Cerebellar nuclear complex (tissue), 1 donor: ENCODE measurements at regions not wholly inside any gene's neighbourhood (a gene's known extent, or its start where the extent isn't known, plus 50 kb on each side); places are given as distances from the start of the nearest gene placed in this dataset.
"Not testable (repeated sequence)": the region's sequence is repeated elsewhere in the genome, so short reads cannot be mapped to it uniquely, and the experiment has no call there.

Experiments used
- DNase-seq, 2 experiments: peaks; one replicate each; lab custom pipeline; 2025; lab: John Stamatoyannopoulos, UW

DNA sequence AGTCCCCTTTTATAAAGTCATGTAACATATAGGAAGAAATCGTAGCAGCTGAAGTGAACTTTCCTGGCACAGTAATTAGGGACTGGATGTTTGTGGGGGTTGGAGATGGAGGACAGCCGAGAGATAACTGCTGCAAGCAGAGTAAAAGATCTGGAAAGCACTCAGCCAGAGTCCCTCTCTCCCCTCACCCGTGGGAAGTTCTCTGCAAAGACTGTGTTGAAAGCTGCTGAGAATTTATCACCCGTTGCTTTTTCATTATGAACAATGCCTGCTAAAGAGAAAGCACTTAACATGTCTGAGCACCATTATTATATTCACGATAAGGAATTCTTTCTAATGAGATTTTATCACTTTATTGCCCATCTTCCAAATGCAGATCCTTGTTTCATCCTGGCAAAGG, 248.8 kb downstream of the SHOX2 start:
- DNase-seq: no peak

DNA sequence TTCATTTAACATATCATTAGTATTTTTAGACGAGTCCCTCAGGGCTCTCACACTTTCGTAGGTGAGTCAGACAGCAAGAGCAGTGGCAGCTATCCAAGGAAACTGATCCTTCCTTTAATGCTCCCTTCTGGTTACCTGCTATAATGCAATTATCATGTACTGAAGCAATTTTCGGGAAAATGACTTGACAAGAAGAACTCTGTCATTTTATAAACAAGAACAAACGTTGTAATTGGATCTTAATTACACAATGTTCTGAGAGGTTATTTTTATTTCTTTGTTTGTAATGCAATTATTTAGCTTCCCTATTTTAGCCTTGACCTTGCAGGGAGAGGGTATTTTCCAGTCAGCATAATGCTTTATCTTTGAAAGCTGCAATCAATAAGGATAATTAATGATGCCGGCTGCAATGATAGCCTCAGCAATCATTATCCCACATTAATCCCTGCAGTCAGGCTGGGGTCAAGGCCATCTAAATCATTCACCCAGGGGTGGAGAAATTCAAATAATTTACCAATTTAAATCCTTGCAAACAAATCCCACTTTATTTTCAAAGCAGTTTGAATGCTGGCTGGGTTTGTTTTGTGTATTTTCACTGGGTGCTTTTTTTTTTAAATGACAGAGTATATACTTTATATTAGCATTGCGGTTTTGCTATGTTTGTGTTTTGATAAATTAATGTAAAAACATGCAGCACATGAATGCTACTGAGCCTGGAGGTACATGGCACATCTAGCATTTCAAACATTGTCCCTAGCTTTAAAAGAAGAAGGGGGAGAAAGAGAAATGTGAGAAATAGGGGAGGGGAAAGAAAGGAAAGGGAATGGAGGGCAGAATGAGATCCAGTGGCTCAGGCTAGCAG, 249.9 kb downstream of the SHOX2 start:
- no peak for DNase-seq

DNA sequence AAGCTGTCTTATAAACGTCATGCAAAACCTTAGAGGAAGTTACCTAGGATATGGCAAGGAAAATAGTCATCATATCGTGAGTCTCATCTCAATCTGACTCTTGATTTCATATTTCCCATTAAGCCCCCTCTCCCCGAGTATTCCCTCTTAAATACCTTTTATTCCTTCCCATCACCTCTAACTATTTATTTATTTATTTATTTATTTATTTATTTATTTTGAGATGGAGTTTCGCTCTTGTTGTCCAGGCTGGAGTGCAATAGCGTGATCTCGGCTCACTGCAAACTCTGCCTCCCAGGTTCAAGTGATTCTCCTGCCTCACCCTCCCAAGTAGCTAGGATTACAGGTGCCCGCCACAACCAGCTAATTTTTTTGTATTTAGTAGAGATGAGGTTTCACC, 260.4 kb downstream of the SHOX2 start:
- DNase-seq: not testable (repeated sequence)

DNA sequence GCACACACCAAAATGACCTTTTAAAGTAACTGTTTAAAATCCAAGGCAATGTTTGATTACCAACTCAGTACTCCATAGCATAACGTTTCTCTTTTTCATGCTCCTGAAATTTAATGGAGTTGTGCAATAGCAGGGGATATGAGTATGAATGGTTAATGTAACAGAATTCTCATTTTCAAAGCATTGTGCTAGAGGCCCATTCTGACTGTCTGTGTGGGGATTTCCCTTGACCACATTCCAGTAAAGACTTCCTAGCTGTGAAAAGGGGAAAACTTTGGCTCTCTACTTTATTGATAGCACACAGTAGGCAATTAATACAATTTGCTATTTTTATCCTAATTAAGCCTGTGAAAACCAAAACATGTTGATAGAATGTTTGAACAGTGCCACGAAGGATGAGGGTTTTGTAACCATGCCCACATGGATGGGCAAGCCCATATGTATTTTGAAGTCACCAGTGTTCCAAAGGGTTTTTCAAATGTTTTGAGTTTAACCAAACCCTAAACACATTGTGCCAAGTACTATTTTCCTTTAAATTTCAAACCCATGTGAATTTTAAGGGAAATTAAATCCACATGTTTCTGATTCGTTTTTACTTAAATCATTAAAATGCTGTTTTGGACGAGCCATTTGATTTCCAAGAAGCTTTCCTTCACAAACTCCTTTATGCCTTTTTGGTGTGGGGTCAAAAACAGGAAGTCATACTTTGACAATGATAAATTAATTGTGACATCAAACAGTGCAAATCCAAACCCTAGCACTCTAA, 261.2 kb downstream of the SHOX2 start:
- no peak for DNase-seq

DNA sequence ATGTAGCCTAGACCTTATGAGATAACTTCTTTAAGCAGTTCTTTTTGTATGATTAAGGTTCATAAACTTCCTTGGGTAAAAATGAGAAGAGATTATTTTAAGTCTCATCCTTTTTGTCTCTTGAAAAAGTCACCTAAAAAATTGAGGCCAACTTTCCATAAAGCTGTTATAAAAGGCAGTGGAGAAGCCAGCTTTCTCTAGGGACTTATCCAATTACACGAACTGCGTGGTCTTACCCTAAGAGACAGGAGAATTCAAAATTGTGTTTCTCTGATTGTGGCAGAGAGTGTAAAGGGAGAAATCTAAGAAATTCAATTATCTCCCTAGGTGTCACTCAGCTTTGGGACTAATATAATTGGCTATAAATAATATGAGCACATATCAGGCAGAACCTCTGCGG, 262.0 kb downstream of the SHOX2 start:
- no peak for DNase-seq

DNA sequence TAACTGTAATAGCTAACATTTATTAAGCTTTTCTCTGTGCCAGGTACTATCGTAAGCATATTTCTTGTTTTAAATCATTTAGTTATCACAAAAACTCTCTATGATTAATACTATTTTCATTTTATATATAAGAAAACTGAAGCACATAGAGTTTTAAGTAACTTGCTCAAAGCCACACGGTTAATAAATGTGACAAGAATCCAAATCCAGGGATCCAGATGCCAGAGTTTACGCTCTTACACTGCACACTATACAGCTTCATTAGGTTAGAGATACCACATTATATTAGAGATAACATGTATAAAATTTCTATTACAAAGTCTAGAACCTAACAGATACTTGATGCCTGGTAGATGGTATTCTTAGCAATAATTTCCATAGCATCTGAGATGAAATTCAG, 265.2 kb downstream of the SHOX2 start:
- no peak for DNase-seq

DNA sequence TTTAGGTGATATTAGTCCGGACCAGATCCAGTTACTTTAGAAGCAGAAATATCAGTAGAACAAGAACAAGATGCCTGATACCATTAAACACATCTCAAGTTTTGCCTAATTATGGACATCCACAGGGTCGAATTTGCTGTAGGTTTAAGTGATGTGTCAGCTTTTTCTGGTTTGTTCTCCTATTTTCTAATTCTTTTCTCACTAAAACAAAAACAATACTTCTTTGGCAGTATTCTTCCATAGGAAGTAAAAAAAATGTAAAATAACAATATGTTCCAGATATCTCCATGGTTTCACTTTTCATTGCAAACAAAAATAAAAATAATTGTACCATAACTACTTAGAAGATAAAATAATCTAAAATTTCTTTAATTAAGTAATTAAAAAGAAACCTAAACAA, 265.7 kb downstream of the SHOX2 start:
- no peak for DNase-seq

DNA sequence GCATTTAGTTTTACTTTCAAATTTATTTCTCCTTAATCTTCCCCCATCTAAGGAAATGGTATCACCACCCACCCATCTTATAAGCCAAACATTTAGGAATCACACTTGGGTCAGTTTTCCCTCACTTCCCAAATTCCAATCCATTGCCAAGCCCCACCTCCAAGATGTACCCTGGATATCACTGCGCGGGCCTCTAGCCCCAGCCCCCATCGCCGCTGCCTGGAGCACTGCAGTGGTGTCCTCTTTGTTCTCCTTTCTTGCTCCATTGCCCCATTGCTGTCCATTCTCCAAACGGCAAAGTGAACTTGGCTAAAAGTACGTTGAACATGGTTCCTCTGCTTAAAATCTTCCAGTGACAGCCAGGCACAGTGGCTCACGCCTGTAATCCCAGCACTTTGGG, 267.8 kb downstream of the SHOX2 start:
- DNase-seq: no peak

DNA sequence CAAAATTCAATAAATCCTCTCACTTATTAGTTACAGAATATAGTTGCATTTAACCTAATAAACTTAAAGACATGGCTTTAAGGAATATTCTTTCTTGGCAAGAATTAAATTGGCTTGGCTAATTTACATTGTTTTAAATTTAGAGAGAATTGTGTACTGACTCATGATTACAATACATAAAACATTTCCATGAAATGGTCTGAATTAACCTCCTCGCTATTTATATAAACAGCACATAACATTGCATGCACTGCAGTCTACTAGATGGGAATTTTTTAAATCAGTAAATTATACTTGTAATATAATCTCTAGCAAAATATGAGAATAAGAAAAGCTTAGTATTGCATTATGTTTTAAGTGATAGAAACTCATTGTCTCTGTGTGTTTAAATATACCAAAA, 268.9 kb downstream of the SHOX2 start:
- DNase-seq: no peak

DNA sequence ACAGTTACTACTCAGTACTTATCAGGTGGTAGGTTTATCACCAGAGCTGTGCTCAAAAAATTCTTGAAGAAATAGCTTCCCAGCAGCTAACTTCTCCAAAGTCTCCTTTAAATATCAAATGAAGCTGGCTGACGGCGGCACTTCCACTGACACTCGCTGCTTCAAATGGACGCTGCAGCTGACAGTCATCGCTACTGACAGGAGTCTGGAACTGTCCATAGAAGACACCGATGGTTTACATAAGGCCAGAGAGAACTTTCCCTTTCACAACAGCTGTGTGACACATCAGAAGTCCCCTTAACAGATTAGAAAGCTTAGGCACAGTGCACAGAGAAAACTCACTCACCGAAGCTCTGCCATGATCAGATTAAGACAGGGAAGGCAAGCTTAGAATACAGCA, 270.2 kb downstream of the SHOX2 start:
- DNase-seq: no peak

DNA sequence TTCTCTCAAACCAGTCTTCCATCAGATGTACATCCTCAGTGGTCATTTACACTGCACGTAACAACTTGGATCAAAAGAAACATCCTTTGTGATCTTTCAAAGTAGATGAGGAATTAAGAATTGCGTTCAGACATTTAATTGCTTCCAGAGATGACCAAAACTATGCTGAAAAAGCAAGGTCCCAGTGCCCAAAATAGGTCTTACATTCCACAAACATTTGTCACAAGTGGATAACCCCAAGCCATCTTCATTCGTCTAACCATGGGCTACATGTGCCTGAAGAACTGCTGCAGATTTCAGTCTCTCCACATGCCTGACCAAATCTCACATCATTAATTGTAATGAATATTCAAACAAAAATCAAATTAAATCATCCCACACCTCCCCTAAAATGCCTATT, 273.6 kb downstream of the SHOX2 start:
- DNase-seq: no peak

DNA sequence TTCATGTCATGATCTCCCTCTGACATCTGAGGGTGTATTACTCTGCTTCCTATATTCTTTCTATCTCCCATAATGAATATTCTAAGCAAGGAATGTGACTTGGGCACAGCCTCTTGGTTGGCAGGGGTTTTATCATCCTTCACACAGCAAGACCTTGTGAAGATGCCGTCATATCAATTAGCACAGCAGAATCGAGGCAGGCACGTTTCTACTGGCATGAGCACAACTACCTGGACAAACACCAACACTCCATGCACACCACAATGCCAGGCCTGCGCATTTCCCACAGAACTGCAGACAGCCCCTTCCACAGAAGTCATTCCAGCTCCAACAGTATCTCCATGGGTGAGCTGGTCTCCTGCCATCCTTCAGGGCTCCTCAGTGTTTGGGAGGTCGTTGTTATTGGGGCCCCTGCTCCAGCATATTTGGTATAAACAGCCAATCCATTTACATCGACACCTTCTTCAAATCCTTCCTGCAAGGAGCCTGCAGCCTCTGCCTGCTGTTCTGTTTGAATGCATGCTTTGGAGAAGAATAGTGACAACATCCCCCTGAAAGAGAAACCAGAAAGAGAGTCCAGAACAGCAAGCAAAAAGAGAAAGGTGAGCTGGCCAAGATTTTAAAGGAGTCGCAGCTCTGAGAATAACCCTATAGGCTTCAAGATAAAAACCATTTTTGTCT, 275.5 kb downstream of the SHOX2 start:
- no peak for DNase-seq

DNA sequence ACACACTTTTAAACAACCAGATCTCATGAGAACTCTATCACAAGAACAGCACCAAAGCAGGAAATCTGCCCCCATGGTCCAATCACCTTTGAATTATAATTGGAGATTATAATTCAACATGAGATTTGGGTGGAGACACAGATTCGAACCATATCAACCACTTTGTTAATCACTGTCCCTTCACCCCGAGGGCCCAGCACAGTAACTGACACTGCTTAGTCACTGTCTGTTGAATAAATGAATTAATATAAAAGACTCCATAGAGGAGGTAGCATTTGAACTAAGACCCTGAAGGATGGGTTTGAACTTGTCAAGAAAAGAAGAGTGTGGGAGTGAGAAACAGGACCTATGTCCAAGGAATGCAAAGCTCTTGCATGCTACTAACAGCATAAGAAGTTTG, 276.4 kb downstream of the SHOX2 start:
- DNase-seq: no peak

DNA sequence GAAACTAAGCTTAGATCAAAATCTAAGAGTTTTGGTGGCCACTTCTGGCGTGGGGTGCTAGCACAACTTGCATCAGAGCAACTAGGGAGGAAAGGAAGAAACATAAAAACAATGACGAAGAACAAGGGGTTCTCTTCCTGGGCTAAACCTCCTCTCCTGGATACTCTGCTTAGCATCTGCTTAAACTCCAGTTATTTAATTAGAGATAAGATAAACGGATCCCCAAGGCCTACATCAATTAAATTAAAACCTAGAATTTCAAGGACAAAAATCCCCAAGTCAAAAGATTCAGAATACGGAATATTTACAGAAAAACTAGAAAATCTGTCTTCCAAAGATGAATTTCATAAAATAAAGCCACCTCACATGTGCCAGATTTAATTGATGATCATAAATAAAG, 281.9 kb downstream of the SHOX2 start:
- no peak for DNase-seq

DNA sequence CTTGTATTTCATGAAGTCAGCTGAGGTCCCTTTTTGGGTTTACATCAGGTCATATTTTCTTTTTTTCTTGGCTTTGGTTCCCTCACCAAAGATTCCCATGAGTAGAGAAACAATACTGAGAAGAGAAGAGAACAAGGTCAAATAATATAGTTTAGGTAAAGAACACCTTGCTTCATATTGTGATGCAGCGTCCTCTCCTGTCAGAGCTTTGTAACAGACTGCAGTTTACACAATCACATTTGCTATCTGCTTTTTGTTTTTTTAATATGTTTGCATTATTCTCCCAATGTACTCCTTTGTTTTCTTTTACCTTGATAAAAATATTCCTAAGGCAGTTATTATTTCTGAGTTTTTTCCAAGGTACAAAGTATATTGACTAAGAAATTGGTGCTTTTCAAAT, 283.2 kb downstream of the SHOX2 start:
- DNase-seq: no peak

DNA sequence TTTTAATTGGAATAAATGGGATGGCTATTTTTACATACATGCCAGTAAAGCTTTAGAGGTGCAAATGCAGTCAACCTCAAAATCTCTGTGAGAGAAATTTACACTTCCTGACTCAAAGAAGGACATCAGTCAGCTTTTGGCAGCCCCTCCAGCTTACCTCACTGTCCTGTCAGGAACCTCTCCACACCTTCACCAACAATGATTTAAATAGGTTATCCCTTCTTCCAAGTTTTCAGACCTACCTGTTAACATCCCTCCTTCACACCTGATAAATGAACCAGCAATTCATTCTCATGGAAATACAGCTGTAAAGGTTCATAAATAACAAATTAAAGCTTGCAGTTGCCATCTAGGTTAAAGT, 286.1 kb downstream of the SHOX2 start:
- DNase-seq: no peak

DNA sequence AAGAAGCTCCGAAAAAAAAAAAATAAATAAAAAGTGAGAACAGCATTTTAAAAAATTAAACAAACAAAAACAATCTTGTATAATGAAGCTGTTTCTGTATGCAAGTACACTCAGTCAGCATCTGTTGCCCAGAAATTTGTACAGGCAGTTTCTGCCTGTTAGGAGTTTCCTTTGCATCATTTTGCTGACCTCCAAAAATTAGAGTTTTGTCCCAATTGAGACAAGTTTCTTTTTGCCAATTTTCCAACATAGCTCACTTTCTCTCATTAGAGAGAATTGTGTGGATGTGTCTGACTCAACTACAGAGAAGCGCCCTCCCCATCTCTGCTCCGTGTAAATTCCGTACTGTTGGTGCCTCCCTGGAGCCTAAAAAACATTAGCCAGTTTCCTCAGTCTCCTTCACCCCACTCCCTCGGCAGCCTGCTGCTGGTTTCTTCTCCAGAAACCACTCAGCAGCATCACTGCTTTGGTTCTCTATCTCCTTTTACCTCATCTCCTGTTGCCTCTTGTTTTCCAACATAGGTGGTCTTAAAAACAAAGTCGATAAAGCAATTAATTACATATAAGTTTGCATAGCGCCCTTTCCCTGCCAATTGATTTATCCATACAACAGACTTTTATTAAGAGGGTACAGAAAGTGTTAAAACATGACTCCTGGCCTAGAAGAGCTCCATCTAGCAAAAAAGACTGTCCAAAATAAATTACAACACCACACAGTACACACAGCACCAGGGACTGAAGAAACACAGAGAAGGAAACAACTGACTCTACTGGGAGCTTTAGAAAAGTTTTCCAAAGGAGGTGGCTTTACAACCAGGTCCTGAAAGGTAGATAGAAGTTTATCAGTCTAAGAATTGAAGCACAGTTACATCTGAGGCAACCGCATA, 286.7 kb downstream of the SHOX2 start:
- DNase-seq: no peak

DNA sequence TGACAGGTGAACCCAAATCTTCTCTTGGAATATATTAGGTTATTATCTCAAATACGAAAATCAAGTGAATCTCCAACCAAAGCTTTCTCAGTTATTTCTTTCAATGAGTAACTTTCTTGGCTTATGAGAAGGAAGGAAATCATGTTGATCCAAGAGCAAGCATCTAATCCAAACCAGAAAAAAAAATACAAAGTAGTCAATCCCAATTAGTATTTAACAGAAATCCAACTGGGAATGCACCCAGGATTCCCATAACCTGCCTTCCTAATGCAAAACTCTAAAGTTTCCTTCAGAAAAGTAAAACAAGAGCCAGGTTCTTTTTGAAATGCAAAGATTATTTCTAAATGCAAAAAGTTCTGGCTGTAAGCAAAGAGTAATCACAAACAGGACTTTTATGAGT, 289.3 kb downstream of the SHOX2 start:
- no peak for DNase-seq

DNA sequence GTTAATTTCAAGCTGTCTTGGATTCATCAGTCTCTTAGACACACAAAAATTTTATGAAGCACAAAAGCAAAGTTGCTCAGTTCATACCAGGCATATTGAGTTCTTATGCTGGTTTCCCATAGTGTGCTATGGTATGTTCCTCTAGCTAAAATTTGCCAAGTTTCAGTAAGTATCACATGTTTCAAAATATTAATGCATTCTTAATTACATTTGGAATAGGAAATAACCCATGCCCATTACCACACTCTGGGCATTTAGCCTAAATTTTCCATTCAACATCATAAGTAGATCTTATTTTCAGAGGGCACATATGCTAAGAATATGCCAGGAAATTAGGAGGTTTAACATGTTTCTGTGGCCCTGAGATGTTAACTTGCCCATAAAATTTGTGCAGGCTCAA, 289.9 kb downstream of the SHOX2 start:
- no peak for DNase-seq

DNA sequence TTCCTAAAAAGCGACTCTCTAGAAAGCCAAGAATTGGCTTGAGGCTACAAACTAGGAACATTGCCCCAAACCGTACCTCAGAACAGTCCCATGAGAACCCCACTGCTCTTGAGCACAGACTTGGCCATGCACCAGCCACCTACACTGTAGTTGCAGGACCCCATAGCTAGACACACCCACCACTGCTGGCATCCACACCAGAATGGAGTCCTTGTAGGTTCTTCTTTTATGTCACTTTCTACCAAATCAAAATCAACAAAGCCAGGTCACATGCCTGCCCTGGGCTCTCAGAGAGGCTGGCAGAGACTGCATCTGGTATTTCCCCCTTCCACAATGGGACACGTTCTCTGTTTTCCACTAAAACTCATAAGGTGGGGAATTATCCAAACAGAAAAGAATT, 290.5 kb downstream of the SHOX2 start:
- DNase-seq: no peak

DNA sequence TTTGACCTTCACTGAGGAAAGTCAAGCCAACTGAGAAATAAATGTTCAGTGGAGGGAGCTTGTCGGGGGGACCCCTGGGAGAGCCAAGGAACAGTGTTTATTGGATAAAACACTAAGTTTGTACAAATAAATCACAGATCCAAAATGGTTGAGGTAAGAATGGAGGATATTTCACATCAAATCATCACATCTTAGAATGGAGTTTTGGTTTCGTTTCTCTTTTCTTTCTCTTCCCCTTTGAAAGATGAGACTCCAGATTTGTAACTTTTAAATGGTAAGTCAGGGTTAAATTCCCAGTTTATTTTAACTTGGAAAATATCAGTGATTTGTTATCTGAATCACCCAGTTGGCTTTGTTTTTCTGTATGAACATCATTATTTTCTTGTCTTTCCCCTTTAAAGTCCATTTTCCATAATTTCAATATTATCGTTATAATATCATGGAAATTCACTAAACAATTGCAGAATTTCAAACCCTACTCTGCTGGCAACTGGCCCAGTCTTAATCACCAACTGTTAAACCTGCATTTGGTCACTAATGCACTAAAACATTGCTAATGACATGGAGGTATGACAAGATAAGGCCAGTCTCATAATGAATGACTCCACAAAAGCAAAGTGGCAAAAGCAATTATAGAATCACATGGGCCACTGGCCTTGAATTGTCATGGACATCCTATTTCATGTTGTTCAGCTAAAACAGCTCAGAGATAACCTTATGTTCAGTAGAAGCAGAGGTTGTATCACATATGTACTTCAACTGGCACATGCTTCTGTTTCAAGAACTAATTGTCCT, 295.1 kb downstream of the SHOX2 start:
- DNase-seq: no peak
